Spleen (tissue), 7 donors: ENCODE measurements at regions not wholly inside any gene's neighbourhood (a gene's known extent, or its start where the extent isn't known, plus 50 kb on each side); places are given as distances from the start of the nearest gene placed in this dataset.

ENCODE experiments used
- CTCF ChIP-seq, 11 experiments: fragments of 200-600 bp in 7 of 11; fragments of 450-650 bp in 4 of 11; sonication (generic) in 4 of 11; IDR thresholded peaks in 8 of 11; conservative IDR thresholded peaks in 3 of 11; 1 replicate in 7 of 11; 2 replicates in 4 of 11; pipeline versions ENCODE4 v1.4.0 to v1.8.0; 2016 to 2021; ENCODE audit warnings: antibody characterized with exemption in 11 of 11, inconsistent platforms in 4 of 11, mild to moderate bottlenecking in 1 of 11
- POLR2A ChIP-seq, 3 donors: fragments of 450-650 bp; IDR thresholded peaks; one replicate each; pipeline ENCODE4 v1.5.1; 2017; ENCODE audit warnings: antibody characterized with exemption in 3 of 3, mild to moderate bottlenecking in 1 of 3
- POLR2AphosphoS5 ChIP-seq, 3 donors: sonication (generic); formaldehyde crosslinking; IDR thresholded peaks; one replicate each; pipeline ENCODE4 v1.5.1; 2017; ENCODE audit warnings: antibody characterized with exemption in 3 of 3
- donor health status: DM: no; HTN: no; CAD: no; lungs with moderate emphysema.
- donor health status: DM: no; HTN: no; CAD: no.
- donor health status: DM: no; HTN: no; CAD: no.

DNA sequence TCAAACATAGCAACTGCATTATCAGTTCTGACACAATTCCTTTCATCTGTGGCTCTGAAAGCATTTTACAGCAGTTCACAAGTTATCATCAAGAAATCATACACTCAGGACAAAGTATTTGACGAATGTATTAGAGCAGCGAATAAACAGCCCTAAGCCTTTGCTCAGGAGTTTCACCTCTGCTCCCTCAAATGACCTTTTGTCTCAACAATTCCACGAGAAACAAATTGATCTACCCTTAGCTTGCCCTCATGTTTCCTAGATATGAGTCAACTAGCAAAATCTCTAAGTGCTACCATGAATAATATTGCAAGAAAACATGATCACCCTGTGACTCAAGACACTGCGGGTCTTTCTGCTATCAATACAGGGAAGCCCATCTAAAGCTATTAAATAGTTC, 396.1 kb downstream of the EFNB2 start:
- no peak for TF ChIP-seq CTCF (IDR thresholded peaks at IDR 0.05 in 8 of 11, conservative IDR thresholded peaks at IDR 0.05 in 3 of 11)
- no peak for TF ChIP-seq POLR2A (IDR thresholded peaks at IDR 0.05)
- TF ChIP-seq POLR2AphosphoS5 (IDR thresholded peaks at IDR 0.05), result no peak
